MM.1S (cell line): ENCODE measurements at regions not wholly inside any gene's neighbourhood (a gene's known extent, or its start where the extent isn't known, plus 50 kb on each side); places are given as distances from the start of the nearest gene placed in this dataset.

ENCODE experiments used
- DNase-seq: peaks from one replicate; pipeline ENCODE4 v3.0.0-alpha.2; 2015
- H2AFZ ChIP-seq: fragments of 300-600 bp; sonication (generic); 2 replicates; pipeline ENCODE4 v1.6.0; 2016; ENCODE audit warnings: antibody characterized with exemption, low read length
- H3F3A ChIP-seq: fragments of 300-600 bp; sonication (generic); 2 replicates; pipeline ENCODE4 v1.6.1; 2016; ENCODE audit warnings: mild to moderate bottlenecking, antibody characterized with exemption, low read length, moderate library complexity, mixed read lengths; ENCODE audit not compliant: insufficient read depth
- H3K27ac ChIP-seq: fragments of 300-600 bp; sonication (generic); 2 replicates; pipeline ENCODE4 v1.5.1; 2016; ENCODE audit warnings: mild to moderate bottlenecking, low read length
- H3K27me3 ChIP-seq: fragments of 300-600 bp; sonication (generic); replicated peaks from 2 replicates; pipeline ENCODE4 v1.6.0; 2016; ENCODE audit warnings: low read length; ENCODE audit not compliant: insufficient read depth
- H3K36me3 ChIP-seq: fragments of 300-600 bp; sonication (generic); replicated peaks from 2 replicates; pipeline ENCODE4 v1.6.1; 2016; ENCODE audit warnings: mild to moderate bottlenecking, low read length, mixed read lengths; ENCODE audit not compliant: insufficient read depth
- H3K4me1 ChIP-seq: fragments of 300-600 bp; sonication (generic); 2 replicates; pipeline ENCODE4 v1.6.1; 2016; ENCODE audit warnings: low read length, mixed read lengths
- H3K4me2 ChIP-seq: fragments of 300-600 bp; sonication (generic); 2 replicates; pipeline ENCODE4 v1.6.0; 2016; ENCODE audit warnings: low read depth, low read length
- H3K4me3 ChIP-seq: fragments of 300-600 bp; sonication (generic); 2 replicates; pipeline ENCODE4 v1.5.1; 2016; ENCODE audit warnings: low read length, mixed read lengths
- H3K79me2 ChIP-seq: fragments of 300-600 bp; sonication (generic); 2 replicates; pipeline ENCODE4 v1.6.1; 2016; ENCODE audit warnings: mixed run types, low read length, mixed read lengths
- H3K9ac ChIP-seq: fragments of 300-600 bp; sonication (generic); 2 replicates; pipeline ENCODE4 v1.6.1; 2016; ENCODE audit warnings: low read length, mixed read lengths
- H3K9me2 ChIP-seq: fragments of 300-600 bp; sonication (generic); replicated peaks from 2 replicates; pipeline ENCODE4 v1.6.1; 2016; ENCODE audit warnings: mild to moderate bottlenecking, low read length, mixed read lengths; ENCODE audit not compliant: insufficient read depth
- H3K9me3 ChIP-seq: fragments of 300-600 bp; sonication (generic); replicated peaks from 2 replicates; pipeline ENCODE4 v1.6.1; 2016; ENCODE audit warnings: mild to moderate bottlenecking, low read length, mixed read lengths; ENCODE audit not compliant: insufficient read depth
- H4K20me1 ChIP-seq: fragments of 300-600 bp; sonication (generic); 2 replicates; pipeline ENCODE4 v1.6.1; 2016; ENCODE audit warnings: mild to moderate bottlenecking, low read length, moderate library complexity, mixed read lengths; ENCODE audit not compliant: insufficient read depth
- CTCF ChIP-seq: fragments of 300-600 bp; sonication (generic); IDR thresholded peaks from 2 replicates; pipeline ENCODE4 v1.5.1; 2016; ENCODE audit warnings: antibody characterized with exemption, low read length, mixed read lengths
- EZH2 ChIP-seq: fragments of 300-600 bp; sonication (generic); optimal IDR thresholded peaks from 2 replicates; pipeline ENCODE3; 2017; ENCODE audit warnings: low read depth, mild to moderate bottlenecking, antibody characterized with exemption, low read length, mixed read lengths
- EZH2phosphoT487 ChIP-seq: fragments of 300-600 bp; sonication (generic); IDR thresholded peaks from 2 replicates; pipeline ENCODE4 v1.6.1; 2018; ENCODE audit warnings: antibody characterized with exemption, low read length

DNA sequence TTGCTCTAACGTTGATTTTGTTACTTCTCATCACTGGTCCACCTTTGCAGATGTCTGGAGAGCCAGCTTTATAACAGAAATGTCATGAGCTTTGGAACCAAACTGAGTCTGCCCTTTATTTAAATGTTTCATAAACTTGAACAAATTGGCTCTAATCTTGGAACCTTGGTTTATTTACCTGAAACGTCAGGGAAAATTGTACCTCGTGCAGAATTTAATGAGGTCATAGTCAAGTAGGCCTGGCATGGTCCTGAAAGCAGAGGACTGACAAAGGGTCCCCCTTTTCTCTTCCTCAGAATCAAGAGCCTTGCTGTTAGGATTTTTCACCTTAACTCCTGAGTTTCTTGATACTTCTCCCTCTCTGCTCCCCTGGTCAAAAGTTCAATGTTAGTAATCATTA lies 828.0 kb downstream of the GRID1 start:
- DNase-seq: no peak
- Histone ChIP-seq H3K4me3 (no peak overlapping the region), H3K4me2 (no peak overlapping the region), H4K20me1 (no peaks in the 10 kb centered on the region), H3K4me1 (no peaks in the 10 kb centered on the region), H3F3A (no peaks in the 10 kb centered on the region), H3K27ac (no peak overlapping the region), H3K79me2 (no peaks in the 10 kb centered on the region), H3K9me3 (no peaks in the 10 kb centered on the region), H3K36me3 (no peaks in the 10 kb centered on the region), H3K9ac (no peak overlapping the region), H2AFZ (no peak overlapping the region), H3K27me3 (no peaks in the 10 kb centered on the region), H3K9me2 (no peaks in the 10 kb centered on the region)
- TF ChIP-seq EZH2phosphoT487 (no peak), CTCF (no peak), EZH2 (no peak)

- TF ChIP-seq EZH2phosphoT487: no peak
- TF ChIP-seq EZH2: no peak
- TF ChIP-seq CTCF: no peak
- no peak for DNase-seq
- H4K20me1 ChIP-seq: no peaks in the 10 kb centered on the region
These were observed 824.4 kb downstream of the GRID1 start for GRCh38 chr10:85542152-85542551.

GRCh38 chr10:85542936-85543730 lies 823.5 kb downstream of the GRID1 start:
- no peaks in the 10 kb centered on the region for H3K36me3 ChIP-seq
- no peak overlapping the region for H3K4me2 ChIP-seq
- DNase-seq: no peak
- H3K9ac ChIP-seq: no peak overlapping the region
- no peaks in the 10 kb centered on the region for H3K9me3 ChIP-seq
- H3F3A ChIP-seq: no peaks in the 10 kb centered on the region
- H3K4me1 ChIP-seq: no peaks in the 10 kb centered on the region
- H3K27me3 ChIP-seq: no peaks in the 10 kb centered on the region
- H3K79me2 ChIP-seq: no peaks in the 10 kb centered on the region
- H3K9me2 ChIP-seq: no peaks in the 10 kb centered on the region
- no peak overlapping the region for H3K4me3 ChIP-seq
- H3K27ac ChIP-seq: no peak overlapping the region
- H2AFZ ChIP-seq: no peak overlapping the region
- H4K20me1 ChIP-seq: no peaks in the 10 kb centered on the region
- no peak for TF ChIP-seq EZH2
- no peak for TF ChIP-seq EZH2phosphoT487
- TF ChIP-seq CTCF: no peak

More at GRCh38 chr10:85542152-85542551, 824.4 kb downstream of the GRID1 start:
- Histone ChIP-seq H3K4me3 (no peak overlapping the region), H3K9ac (no peak overlapping the region), H3K4me2 (no peak overlapping the region), H3K36me3 (no peaks in the 10 kb centered on the region), H3K27ac (no peak overlapping the region), H3K79me2 (no peaks in the 10 kb centered on the region), H2AFZ (no peak overlapping the region), H3K27me3 (no peaks in the 10 kb centered on the region), H3K4me1 (no peaks in the 10 kb centered on the region), H3K9me2 (no peaks in the 10 kb centered on the region), H3F3A (no peaks in the 10 kb centered on the region), H3K9me3 (no peaks in the 10 kb centered on the region)
